ENCODE measurements at regions not wholly inside any gene's neighbourhood (a gene's known extent, or its start where the extent isn't known, plus 50 kb on each side); places are given as distances from the start of the nearest gene placed in this dataset.
"Not testable (repeated sequence)": the region's sequence is repeated elsewhere in the genome, so short reads cannot be mapped to it uniquely, and the experiment has no call there.

DNA sequence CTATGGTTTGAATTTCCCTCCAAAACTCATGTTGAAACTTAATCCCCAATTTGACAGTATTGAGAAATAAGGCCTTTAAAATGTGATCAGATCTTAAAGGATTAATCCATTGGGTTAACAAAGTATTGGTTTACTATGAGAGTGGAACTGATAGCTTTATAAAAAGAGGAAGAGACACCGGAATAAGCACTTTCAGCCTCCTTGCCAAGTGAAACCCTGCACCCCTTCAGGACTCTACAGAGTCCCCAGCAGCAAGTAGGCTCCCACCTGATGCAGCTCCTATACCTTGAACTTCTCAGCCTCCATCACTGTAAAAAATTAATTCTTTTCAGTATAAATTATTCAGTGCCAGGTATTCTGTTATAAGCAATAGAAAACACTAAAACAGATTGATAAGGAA is 348.3 kb downstream of the CGGBP1 start:
- TF ChIP-seq, protein P1, sequence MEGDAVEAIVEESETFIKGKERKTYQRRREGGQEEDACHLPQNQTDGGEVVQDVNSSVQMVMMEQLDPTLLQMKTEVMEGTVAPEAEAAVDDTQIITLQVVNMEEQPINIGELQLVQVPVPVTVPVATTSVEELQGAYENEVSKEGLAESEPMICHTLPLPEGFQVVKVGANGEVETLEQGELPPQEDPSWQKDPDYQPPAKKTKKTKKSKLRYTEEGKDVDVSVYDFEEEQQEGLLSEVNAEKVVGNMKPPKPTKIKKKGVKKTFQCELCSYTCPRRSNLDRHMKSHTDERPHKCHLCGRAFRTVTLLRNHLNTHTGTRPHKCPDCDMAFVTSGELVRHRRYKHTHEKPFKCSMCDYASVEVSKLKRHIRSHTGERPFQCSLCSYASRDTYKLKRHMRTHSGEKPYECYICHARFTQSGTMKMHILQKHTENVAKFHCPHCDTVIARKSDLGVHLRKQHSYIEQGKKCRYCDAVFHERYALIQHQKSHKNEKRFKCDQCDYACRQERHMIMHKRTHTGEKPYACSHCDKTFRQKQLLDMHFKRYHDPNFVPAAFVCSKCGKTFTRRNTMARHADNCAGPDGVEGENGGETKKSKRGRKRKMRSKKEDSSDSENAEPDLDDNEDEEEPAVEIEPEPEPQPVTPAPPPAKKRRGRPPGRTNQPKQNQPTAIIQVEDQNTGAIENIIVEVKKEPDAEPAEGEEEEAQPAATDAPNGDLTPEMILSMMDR (conservative IDR thresholded peaks at IDR 0.05; ENCODE audit: low read depth, low read length), result no peak
- H3K4me3 ChIP-seq (ENCODE audit: low read depth, low read length), result no peak overlapping the region
- DNase-seq (ENCODE audit: low read depth), result no peak

DNA sequence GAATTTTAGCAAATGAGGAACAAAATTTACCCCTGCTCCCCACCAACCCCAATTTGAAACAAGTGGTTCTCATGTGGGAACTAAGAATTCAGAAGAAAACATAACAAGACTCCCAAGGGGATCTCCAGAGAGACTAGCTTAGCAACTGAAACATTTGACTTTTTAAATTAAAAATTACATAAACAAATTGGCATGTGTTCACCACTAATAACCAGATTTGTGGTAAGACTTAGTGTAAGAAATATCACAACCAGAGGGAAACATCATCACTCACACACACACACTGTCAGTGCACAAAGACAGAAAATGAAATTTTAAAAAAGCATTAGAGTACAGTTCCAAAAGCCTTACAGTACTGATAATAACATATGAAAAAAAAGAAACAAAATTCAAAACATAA is 348.8 kb downstream of the CGGBP1 start:
- TF ChIP-seq, protein P1 (conservative IDR thresholded peaks at IDR 0.05; ENCODE audit: low read depth, low read length), result no peak
- no peak for DNase-seq (ENCODE audit: low read depth)
- H3K4me3 ChIP-seq (ENCODE audit: low read depth, low read length), result no peak overlapping the region

- H3K4me3 ChIP-seq (ENCODE audit: low read depth, low read length), result no peak overlapping the region
- TF ChIP-seq, protein P1 (conservative IDR thresholded peaks at IDR 0.05; ENCODE audit: low read depth, low read length), result no peak
- no peak for DNase-seq (ENCODE audit: low read depth)
Measured at GRCh38 chr3:87706176-87706575, 352.6 kb downstream of the CGGBP1 start.

GRCh38 chr3:87702600-87702999 is 356.2 kb downstream of the CGGBP1 start:
- TF ChIP-seq, protein P1 (conservative IDR thresholded peaks at IDR 0.05; ENCODE audit: low read depth, low read length), result no peak
- no peak overlapping the region for H3K4me3 ChIP-seq (ENCODE audit: low read depth, low read length)
- no peak for DNase-seq (ENCODE audit: low read depth)

DNA sequence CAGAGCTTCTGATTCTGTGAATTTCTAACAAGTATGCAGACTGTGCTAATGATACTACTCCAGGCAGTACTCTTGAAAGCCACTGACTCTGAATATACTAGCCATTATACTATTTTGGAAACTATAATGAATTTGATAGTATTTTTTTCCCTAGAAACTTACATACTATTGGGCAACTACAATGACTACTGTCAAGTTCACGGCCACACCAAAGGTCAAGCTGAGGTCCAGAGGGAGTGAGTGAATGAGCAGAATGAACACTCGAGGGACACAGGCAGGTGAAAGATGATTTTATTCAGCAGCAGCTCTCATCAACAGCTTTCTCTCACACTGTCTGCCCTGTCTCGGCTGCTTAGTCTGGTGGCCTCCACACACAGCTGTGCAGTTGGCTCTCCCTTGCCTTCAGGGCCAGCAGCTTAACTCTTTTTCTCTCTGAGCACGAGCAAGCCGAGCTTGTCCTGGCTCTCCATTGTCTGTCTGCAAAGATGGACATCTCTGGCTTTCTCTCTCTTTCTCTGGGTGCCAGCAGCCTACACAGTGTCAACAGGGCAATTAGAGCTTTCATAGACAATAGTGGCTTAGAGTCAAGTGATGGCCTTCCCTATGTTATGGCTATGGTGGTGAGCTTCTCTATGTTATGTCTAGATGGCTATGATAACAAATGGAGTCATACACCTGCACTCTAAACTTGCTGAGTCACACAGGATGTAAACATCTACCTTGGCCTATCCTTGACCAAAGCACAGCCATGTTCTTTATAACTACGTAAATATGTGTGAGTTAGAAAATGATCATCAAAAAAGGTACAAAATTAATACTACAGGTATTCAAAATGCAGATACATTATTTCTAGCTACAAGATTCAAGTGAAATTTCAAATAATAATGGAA is 362.4 kb downstream of the CGGBP1 start:
- TF ChIP-seq, protein P1 (conservative IDR thresholded peaks at IDR 0.05; ENCODE audit: low read depth, low read length), result no peak
- H3K4me3 ChIP-seq (ENCODE audit: low read depth, low read length), result no peak overlapping the region
- no peak for DNase-seq (ENCODE audit: low read depth)

DNA sequence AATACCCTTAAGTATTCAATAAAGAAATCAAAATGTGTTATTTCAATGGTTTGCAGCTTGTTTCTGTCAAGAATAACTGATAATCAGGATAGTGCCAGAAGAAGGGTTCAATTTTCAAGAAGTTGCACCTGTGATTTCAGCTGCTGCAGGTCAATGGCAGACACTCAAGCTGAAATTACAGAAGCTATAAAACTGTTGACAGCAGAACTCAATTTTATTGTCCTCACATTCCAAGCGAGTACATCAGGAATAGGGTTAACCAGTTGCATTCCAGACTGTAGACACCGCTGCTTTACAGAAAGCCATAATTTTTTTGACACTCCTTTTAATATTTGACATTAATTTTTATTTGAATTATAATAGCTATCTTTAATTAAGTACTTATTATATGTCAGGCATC is 364.1 kb downstream of the CGGBP1 start:
- DNase-seq (ENCODE audit: low read depth), result no peak
- TF ChIP-seq, protein P1 (conservative IDR thresholded peaks at IDR 0.05; ENCODE audit: low read depth, low read length), result no peak

GRCh38 chr3:87691109-87691508 is 367.7 kb downstream of the CGGBP1 start:
- TF ChIP-seq, protein P1 (conservative IDR thresholded peaks at IDR 0.05; ENCODE audit: low read depth, low read length), result no peak
- DNase-seq (ENCODE audit: low read depth), result no peak
- no peak overlapping the region for H3K4me3 ChIP-seq (ENCODE audit: low read depth, low read length)

More for the DNA sequence above, 364.1 kb downstream of the CGGBP1 start:
- no peak overlapping the region for H3K4me3 ChIP-seq (ENCODE audit: low read depth, low read length)

- not testable (repeated sequence) for H3K4me3 ChIP-seq (ENCODE audit: low read depth, low read length); DNase-seq (ENCODE audit: low read depth)
Measured at GRCh38 chr3:87678984-87679660, 379.7 kb downstream of the CGGBP1 start.

All from epithelial cell of proximal tubule (primary cell).